ENCODE measurements at regions not wholly inside any gene's neighbourhood (a gene's known extent, or its start where the extent isn't known, plus 50 kb on each side); places are given as distances from the start of the nearest gene placed in this dataset.

DNA sequence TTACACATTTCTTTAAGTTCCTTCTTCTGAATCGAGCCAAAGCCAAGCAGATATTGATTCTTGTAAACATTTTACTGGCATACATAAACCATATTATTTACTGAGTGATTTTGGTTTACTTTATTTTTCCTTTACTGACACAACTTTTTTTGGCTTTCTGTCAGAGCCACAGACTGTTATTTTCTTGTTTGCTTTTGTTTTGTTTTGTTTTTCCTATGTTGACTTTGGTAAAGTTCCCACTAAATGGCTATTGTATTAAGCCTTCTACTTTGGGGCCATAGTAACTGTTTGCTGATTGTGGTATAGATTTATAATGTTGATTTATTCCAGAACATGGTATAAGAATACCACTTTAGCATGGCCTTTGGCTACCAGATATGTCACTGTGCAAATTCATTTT, 419.4 kb downstream of the DCDC2C start:
- Histone ChIP-seq H3K36me3 (ENCODE audit: control insufficient read depth in 2 of 2, insufficient read depth in 2 of 2, low read length in 2 of 2) (no peaks in the 10 kb centered on the region), H3K27ac (ENCODE audit: low read depth in 2 of 2, low read length in 2 of 2) (no peak overlapping the region), H3K9ac (ENCODE audit: low read depth in 1 of 2, low read length in 2 of 2) (no peak overlapping the region), H3K9me3 (ENCODE audit: control insufficient read depth in 2 of 2, low read length in 2 of 2) (peaks cover 3 to 4% of the 10 kb centered on the region in 2 donors), H3K4me3 (ENCODE audit: low read length in 2 of 2) (no peak overlapping the region), H3K4me1 (ENCODE audit: control insufficient read depth in 2 of 2, insufficient read depth in 2 of 2, low read length in 2 of 2) (no peaks in the 10 kb centered on the region), H3K27me3 (ENCODE audit: control insufficient read depth in 2 of 2, insufficient read depth in 2 of 2, low read length in 2 of 2) (no peaks in the 10 kb centered on the region)

DNA sequence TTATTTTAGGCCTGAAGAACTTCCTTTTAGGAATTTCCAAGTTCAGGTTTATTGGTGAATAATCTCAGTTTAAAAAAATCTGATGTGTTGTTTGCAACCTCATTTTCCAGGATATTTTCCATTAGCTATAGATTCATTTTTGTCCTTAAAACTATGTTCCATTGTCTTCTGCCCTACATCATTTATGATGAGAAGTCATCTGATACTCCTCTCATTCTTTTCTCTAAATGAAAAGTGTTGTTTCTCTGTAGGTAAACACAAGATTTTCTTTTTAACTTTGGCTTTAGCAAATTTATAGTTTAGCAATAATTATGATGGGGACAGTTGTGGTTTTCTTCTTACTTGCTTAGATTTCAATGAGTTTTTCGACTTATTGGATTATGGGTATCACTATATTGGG, 427.3 kb downstream of the DCDC2C start:
- Histone ChIP-seq H3K4me3 (ENCODE audit: low read length in 2 of 2) (no peak overlapping the region), H3K27me3 (ENCODE audit: control insufficient read depth in 2 of 2, insufficient read depth in 2 of 2, low read length in 2 of 2) (no peaks in the 10 kb centered on the region), H3K9ac (ENCODE audit: low read depth in 1 of 2, low read length in 2 of 2) (no peak overlapping the region), H3K9me3 (ENCODE audit: control insufficient read depth in 2 of 2, low read length in 2 of 2) (peaks cover 3 to 12% of the 10 kb centered on the region in 2 donors), H3K27ac (ENCODE audit: low read depth in 2 of 2, low read length in 2 of 2) (no peak overlapping the region), H3K4me1 (ENCODE audit: control insufficient read depth in 2 of 2, insufficient read depth in 2 of 2, low read length in 2 of 2) (no peaks in the 10 kb centered on the region), H3K36me3 (ENCODE audit: control insufficient read depth in 2 of 2, insufficient read depth in 2 of 2, low read length in 2 of 2) (no peaks in the 10 kb centered on the region)

DNA sequence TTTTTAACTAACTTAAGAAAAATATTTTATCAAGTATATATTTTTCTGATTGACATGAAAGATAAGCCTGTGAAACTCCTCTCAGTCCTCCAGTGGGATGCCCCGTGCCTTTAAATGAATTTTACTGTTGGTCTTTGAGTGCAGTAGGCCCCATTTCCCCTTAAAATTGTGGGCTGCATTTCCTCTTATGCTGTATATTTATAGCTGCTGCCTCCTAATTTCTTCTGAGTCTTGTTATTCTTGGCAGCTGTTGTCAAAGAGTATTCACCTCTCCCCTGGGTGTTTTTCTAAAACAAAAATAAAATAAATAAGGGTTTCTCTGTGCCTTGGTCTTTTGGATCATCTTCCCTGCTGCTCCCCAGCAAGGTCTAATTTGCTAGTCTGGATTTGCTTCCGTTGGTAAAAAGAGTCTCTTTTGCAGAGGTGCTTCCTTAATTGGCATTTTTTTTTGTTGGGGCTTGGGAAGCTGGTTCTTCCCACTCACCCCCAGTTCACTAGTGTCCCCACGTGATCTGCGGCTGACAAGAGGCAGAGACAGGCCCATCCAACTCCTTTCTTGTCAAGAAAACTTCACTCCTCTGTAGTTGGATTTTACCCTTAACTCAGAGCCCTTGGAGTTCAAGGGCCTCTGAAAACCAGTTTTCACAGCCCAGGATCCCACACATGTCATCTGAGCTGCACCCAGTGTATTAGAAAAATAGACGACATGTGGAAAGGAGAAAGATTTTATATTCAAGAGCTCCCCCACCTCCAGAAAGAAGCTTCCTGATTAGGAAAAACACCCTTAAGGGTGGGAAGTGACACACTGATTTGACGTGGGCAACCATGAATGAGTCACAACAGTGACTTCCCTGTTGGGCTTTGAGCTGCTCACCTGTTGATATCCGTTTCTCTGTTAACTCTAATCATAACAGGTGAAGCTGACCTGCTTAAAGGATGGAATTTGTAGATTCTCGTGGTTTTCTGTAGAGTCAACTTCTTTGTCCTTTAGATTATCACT, 431.5 kb downstream of the DCDC2C start:
- H3K9ac ChIP-seq (ENCODE audit: low read depth in 1 of 2, low read length in 2 of 2): no peak overlapping the region
- H3K27me3 ChIP-seq (ENCODE audit: control insufficient read depth in 2 of 2, insufficient read depth in 2 of 2, low read length in 2 of 2): no peaks in the 10 kb centered on the region
- no peaks in the 10 kb centered on the region for H3K36me3 ChIP-seq (ENCODE audit: control insufficient read depth in 2 of 2, insufficient read depth in 2 of 2, low read length in 2 of 2)
- H3K4me3 ChIP-seq (ENCODE audit: low read length in 2 of 2): no peak overlapping the region
- peaks cover 6 to 10% of the 10 kb centered on the region in 2 donors for H3K9me3 ChIP-seq (ENCODE audit: control insufficient read depth in 2 of 2, low read length in 2 of 2)
- no peak overlapping the region for H3K27ac ChIP-seq (ENCODE audit: low read depth in 2 of 2, low read length in 2 of 2)
- H3K4me1 ChIP-seq (ENCODE audit: control insufficient read depth in 2 of 2, insufficient read depth in 2 of 2, low read length in 2 of 2): no peaks in the 10 kb centered on the region

DNA sequence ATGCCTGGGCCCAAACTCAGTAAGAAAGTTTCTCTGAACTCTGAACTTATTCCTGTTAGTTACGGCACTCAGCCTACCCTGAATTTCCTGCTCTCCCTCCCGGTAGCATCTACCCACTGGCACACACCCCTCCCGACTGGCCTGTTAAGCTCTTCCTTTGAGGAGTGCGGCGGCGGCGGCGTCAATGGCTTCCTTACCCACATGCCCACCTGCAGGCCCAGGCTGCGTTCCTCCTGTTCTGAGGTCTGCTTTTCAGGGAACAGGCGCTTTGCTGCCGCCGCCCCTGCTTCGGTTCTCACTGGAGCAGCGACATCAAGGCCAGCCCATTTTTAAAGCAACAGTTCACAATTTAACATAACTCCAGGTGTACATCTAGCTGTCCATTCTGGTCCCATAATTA, 432.4 kb downstream of the DCDC2C start:
- H3K4me3 ChIP-seq (ENCODE audit: low read length in 2 of 2): no peak overlapping the region
- no peak overlapping the region for H3K27ac ChIP-seq (ENCODE audit: low read depth in 2 of 2, low read length in 2 of 2)
- no peak overlapping the region for H3K9ac ChIP-seq (ENCODE audit: low read depth in 1 of 2, low read length in 2 of 2)
- H3K36me3 ChIP-seq (ENCODE audit: control insufficient read depth in 2 of 2, insufficient read depth in 2 of 2, low read length in 2 of 2): no peaks in the 10 kb centered on the region
- H3K9me3 ChIP-seq (ENCODE audit: control insufficient read depth in 2 of 2, low read length in 2 of 2): peaks cover 9 to 10% of the 10 kb centered on the region in 2 donors
- H3K4me1 ChIP-seq (ENCODE audit: control insufficient read depth in 2 of 2, insufficient read depth in 2 of 2, low read length in 2 of 2): no peaks in the 10 kb centered on the region
- no peaks in the 10 kb centered on the region for H3K27me3 ChIP-seq (ENCODE audit: control insufficient read depth in 2 of 2, insufficient read depth in 2 of 2, low read length in 2 of 2)

DNA sequence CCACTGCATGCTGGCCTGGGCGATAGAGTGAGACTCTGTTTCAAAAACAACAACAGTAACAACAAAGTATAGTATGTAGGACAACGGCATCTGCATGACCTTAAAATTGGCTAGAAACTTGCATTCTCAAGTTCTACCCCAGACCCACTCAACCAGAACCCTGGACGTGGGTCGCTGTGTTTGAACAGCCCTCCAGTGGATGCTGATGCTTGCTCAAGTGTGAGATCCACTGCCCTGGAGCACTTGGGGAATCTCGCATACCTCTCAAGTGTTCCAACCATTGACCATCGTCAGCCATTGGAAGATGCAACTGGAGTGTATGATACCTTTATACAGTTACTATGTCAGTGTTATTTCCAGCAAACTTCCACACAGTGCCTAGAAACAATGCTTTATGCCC, 435.9 kb downstream of the DCDC2C start:
- Histone ChIP-seq H3K9ac (ENCODE audit: low read depth in 1 of 2, low read length in 2 of 2) (no peak overlapping the region), H3K36me3 (ENCODE audit: control insufficient read depth in 2 of 2, insufficient read depth in 2 of 2, low read length in 2 of 2) (no peaks in the 10 kb centered on the region), H3K4me1 (ENCODE audit: control insufficient read depth in 2 of 2, insufficient read depth in 2 of 2, low read length in 2 of 2) (no peaks in the 10 kb centered on the region), H3K9me3 (ENCODE audit: control insufficient read depth in 2 of 2, low read length in 2 of 2) (peaks cover 2 to 7% of the 10 kb centered on the region in 2 donors), H3K4me3 (ENCODE audit: low read length in 2 of 2) (no peak overlapping the region), H3K27ac (ENCODE audit: low read depth in 2 of 2, low read length in 2 of 2) (no peak overlapping the region), H3K27me3 (ENCODE audit: control insufficient read depth in 2 of 2, insufficient read depth in 2 of 2, low read length in 2 of 2) (no peaks in the 10 kb centered on the region)

DNA sequence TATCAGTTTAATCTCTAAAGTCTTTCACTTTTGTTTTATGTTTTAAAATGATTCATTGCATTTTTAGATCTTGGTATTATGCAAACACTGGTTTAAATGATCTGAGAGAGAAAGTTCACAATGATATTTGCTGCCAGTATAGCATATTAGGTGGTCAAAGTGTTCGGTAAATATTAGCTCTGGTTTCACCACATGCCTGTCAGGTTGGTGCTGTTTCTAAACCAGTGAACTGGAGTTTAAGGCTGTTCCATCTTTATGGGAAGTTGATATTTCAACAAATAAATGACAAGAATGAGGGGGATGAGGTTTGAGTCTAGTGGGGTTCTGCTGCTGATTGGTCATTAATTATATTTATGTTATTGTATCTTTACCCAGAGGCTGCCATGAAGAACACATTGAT, 436.4 kb downstream of the DCDC2C start:
- no peak overlapping the region for H3K9ac ChIP-seq (ENCODE audit: low read depth in 1 of 2, low read length in 2 of 2)
- H3K36me3 ChIP-seq (ENCODE audit: control insufficient read depth in 2 of 2, insufficient read depth in 2 of 2, low read length in 2 of 2): no peaks in the 10 kb centered on the region
- no peak overlapping the region for H3K27ac ChIP-seq (ENCODE audit: low read depth in 2 of 2, low read length in 2 of 2)
- H3K4me3 ChIP-seq (ENCODE audit: low read length in 2 of 2): no peak overlapping the region
- H3K27me3 ChIP-seq (ENCODE audit: control insufficient read depth in 2 of 2, insufficient read depth in 2 of 2, low read length in 2 of 2): no peaks in the 10 kb centered on the region
- H3K9me3 ChIP-seq (ENCODE audit: control insufficient read depth in 2 of 2, low read length in 2 of 2): peaks cover 2 to 7% of the 10 kb centered on the region in 2 donors
- no peaks in the 10 kb centered on the region for H3K4me1 ChIP-seq (ENCODE audit: control insufficient read depth in 2 of 2, insufficient read depth in 2 of 2, low read length in 2 of 2)

DNA sequence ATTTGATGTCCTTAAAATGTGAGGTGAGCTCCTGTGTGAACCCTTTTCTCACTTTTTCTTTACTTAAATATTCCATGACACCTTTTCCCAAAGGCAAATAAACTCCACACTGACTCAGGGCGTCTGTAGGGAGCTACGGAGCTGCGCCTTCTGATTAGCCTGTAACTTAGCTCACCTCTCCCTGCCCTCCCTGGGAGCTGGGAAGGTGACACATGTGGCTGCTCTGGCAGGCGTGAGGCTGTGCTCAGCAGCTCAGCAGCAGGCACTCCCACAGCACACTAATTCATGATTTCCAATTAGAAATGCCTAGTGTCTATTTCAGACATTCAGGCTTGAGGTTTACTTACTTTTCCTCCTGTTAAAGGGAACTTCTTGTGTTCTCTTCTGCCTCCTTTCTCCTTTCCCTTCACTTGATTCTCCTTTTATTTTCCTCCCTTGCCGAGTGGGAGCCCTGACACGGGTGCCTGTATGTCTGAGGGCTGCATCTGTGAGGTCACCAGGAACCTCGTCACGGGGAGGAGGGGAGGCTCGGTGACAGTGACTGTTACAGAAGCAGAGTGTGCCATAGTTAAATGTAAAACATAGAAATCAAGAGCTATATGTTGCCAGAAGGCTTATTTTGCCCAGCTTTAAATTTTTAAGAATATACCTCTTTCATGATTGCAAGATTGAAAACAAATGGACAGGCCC, 437.1 kb downstream of the DCDC2C start:
- Histone ChIP-seq H3K9me3 (ENCODE audit: control insufficient read depth in 2 of 2, low read length in 2 of 2) (peaks cover 0 to 7% of the 10 kb centered on the region in 2 donors), H3K4me1 (ENCODE audit: control insufficient read depth in 2 of 2, insufficient read depth in 2 of 2, low read length in 2 of 2) (no peaks in the 10 kb centered on the region), H3K27ac (ENCODE audit: low read depth in 2 of 2, low read length in 2 of 2) (no peak overlapping the region), H3K36me3 (ENCODE audit: control insufficient read depth in 2 of 2, insufficient read depth in 2 of 2, low read length in 2 of 2) (no peaks in the 10 kb centered on the region), H3K4me3 (ENCODE audit: low read length in 2 of 2) (no peak overlapping the region), H3K9ac (ENCODE audit: low read depth in 1 of 2, low read length in 2 of 2) (no peak overlapping the region), H3K27me3 (ENCODE audit: control insufficient read depth in 2 of 2, insufficient read depth in 2 of 2, low read length in 2 of 2) (no peaks in the 10 kb centered on the region)

DNA sequence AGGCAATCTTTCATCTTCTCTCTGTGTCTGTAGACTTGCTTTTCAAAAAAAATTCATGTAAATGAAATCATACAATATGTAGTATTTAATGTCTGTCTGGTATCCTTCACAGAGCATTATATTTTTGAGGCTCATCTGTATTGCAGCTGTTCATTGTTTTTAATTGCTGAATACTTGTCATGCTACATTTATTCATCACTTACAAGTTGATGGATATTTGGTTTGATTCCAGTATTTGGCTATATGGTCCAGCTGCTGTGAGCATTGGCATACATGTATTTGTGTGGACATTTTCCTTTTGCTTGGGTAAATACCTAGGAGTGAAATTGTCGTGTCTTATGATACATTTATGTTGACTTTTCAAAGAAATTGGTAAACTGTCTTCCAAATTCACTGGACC, 441.4 kb downstream of the DCDC2C start:
- Histone ChIP-seq H3K27ac (ENCODE audit: low read depth in 2 of 2, low read length in 2 of 2) (no peak overlapping the region), H3K9me3 (ENCODE audit: control insufficient read depth in 2 of 2, low read length in 2 of 2) (peaks cover 0 to 4% of the 10 kb centered on the region in 2 donors), H3K4me1 (ENCODE audit: control insufficient read depth in 2 of 2, insufficient read depth in 2 of 2, low read length in 2 of 2) (no peaks in the 10 kb centered on the region), H3K27me3 (ENCODE audit: control insufficient read depth in 2 of 2, insufficient read depth in 2 of 2, low read length in 2 of 2) (no peaks in the 10 kb centered on the region), H3K9ac (ENCODE audit: low read depth in 1 of 2, low read length in 2 of 2) (no peak overlapping the region), H3K36me3 (ENCODE audit: control insufficient read depth in 2 of 2, insufficient read depth in 2 of 2, low read length in 2 of 2) (no peaks in the 10 kb centered on the region), H3K4me3 (ENCODE audit: low read length in 2 of 2) (no peak overlapping the region)

DNA sequence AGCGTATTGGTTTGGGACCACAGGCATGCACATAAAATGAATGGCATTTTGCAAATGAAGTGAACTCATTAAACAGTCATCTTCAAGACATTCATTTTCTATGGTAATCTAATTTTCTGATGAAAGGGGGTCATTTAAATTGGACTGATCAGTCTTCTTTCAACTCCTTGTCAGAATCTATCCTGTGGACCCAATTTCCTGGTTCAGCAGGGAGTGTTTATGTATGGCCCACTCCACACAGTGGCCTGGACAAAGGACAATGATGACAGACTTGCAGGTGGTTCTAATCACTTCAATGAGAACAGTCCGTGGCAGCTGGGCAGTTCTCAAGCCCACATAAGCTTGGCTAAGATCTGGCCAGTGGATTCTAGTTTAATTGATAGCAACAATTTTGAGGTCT, 448.1 kb downstream of the DCDC2C start:
- no peak overlapping the region for H3K4me3 ChIP-seq (ENCODE audit: low read length in 2 of 2)
- H3K27me3 ChIP-seq (ENCODE audit: control insufficient read depth in 2 of 2, insufficient read depth in 2 of 2, low read length in 2 of 2): no peaks in the 10 kb centered on the region
- H3K9me3 ChIP-seq (ENCODE audit: control insufficient read depth in 2 of 2, low read length in 2 of 2): peaks cover 0 to 2% of the 10 kb centered on the region in 2 donors
- no peak overlapping the region for H3K9ac ChIP-seq (ENCODE audit: low read depth in 1 of 2, low read length in 2 of 2)
- H3K4me1 ChIP-seq (ENCODE audit: control insufficient read depth in 2 of 2, insufficient read depth in 2 of 2, low read length in 2 of 2): no peaks in the 10 kb centered on the region
- no peak overlapping the region for H3K27ac ChIP-seq (ENCODE audit: low read depth in 2 of 2, low read length in 2 of 2)
- H3K36me3 ChIP-seq (ENCODE audit: control insufficient read depth in 2 of 2, insufficient read depth in 2 of 2, low read length in 2 of 2): no peaks in the 10 kb centered on the region

DNA sequence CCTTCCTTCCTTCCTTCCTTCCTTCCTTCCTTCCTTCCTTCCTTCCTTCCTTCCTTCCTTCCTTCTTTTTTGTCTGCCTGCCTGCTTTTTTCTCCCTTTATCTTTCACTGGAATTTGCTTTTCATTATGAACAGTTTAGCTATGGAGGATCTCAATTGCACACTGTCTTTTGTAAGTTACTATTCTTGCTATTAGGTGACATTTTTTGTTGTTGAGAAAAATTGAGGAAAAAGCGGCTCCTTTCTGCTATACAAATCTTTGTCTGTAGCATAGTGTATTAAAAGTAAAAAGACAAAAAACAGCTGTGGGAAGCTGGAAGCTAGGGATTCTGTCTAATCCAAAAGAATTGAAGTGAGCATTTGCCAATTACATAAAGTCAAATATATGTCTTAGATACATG, 448.7 kb downstream of the DCDC2C start:
- Histone ChIP-seq H3K27ac (ENCODE audit: low read depth in 2 of 2, low read length in 2 of 2) (no peak overlapping the region), H3K4me3 (ENCODE audit: low read length in 2 of 2) (no peak overlapping the region), H3K36me3 (ENCODE audit: control insufficient read depth in 2 of 2, insufficient read depth in 2 of 2, low read length in 2 of 2) (no peaks in the 10 kb centered on the region), H3K4me1 (ENCODE audit: control insufficient read depth in 2 of 2, insufficient read depth in 2 of 2, low read length in 2 of 2) (no peaks in the 10 kb centered on the region), H3K9me3 (ENCODE audit: control insufficient read depth in 2 of 2, low read length in 2 of 2) (peaks cover 0 to 2% of the 10 kb centered on the region in 2 donors), H3K9ac (ENCODE audit: low read depth in 1 of 2, low read length in 2 of 2) (no peak overlapping the region), H3K27me3 (ENCODE audit: control insufficient read depth in 2 of 2, insufficient read depth in 2 of 2, low read length in 2 of 2) (no peaks in the 10 kb centered on the region)
